ENCODE measurements at regions not wholly inside any gene's neighbourhood (a gene's known extent, or its start where the extent isn't known, plus 50 kb on each side); places are given as distances from the start of the nearest gene placed in this dataset.

GRCh38 chr2:5373200-5373599 is 319.0 kb upstream of the SOX11 start:
- Mint-ChIP-seq H3K27ac (no peak overlapping the region), H3K4me3 (no peak overlapping the region), H3K4me1 (no peaks in the 10 kb centered on the region), H3K9me3 (peaks cover 12% of the 10 kb centered on the region), H3K36me3 (no peaks in the 10 kb centered on the region)
- DNase-seq (ENCODE audit: low spot score in 2 of 2) (no peak), ATAC-seq (no peak)

GRCh38 chr2:5374762-5375161 is 317.4 kb upstream of the SOX11 start:
- DNase-seq (ENCODE audit: low spot score in 2 of 2) (no peak), ATAC-seq (no peak)
- no peaks in the 10 kb centered on the region for H3K36me3 Mint-ChIP-seq
- no peak overlapping the region for H3K27ac Mint-ChIP-seq
- no peaks in the 10 kb centered on the region for H3K4me1 Mint-ChIP-seq
- H3K9me3 Mint-ChIP-seq = peaks cover 10% of the 10 kb centered on the region
- H3K4me3 Mint-ChIP-seq = no peak overlapping the region

GRCh38 chr2:5377323-5377722 is 314.9 kb upstream of the SOX11 start:
- Mint-ChIP-seq H3K9me3 (peaks cover 10% of the 10 kb centered on the region), H3K27ac (no peak overlapping the region), H3K4me1 (no peaks in the 10 kb centered on the region), H3K36me3 (no peaks in the 10 kb centered on the region), H3K4me3 (no peak overlapping the region)
- DNase-seq (ENCODE audit: low spot score in 2 of 2) (no peak), ATAC-seq (no peak)

GRCh38 chr2:5379811-5380210 is 312.4 kb upstream of the SOX11 start:
- peaks cover 10% of the 10 kb centered on the region for H3K9me3 Mint-ChIP-seq
- no peak for ATAC-seq
- H3K36me3 Mint-ChIP-seq = no peaks in the 10 kb centered on the region
- no peaks in the 10 kb centered on the region for H3K4me1 Mint-ChIP-seq
- no peak overlapping the region for H3K4me3 Mint-ChIP-seq
- DNase-seq (ENCODE audit: low spot score in 2 of 2) = no peak
- H3K27ac Mint-ChIP-seq = no peak overlapping the region

GRCh38 chr2:5385596-5385995 is 306.6 kb upstream of the SOX11 start:
- no peak overlapping the region for H3K4me3 Mint-ChIP-seq
- DNase-seq (ENCODE audit: low spot score in 2 of 2) = no peak
- H3K4me1 Mint-ChIP-seq = no peaks in the 10 kb centered on the region
- ATAC-seq = no peak
- no peak overlapping the region for H3K27ac Mint-ChIP-seq
- no peaks in the 10 kb centered on the region for H3K36me3 Mint-ChIP-seq
- peaks cover 12% of the 10 kb centered on the region for H3K9me3 Mint-ChIP-seq

GRCh38 chr2:5387406-5387805 is 304.8 kb upstream of the SOX11 start:
- DNase-seq (ENCODE audit: low spot score in 2 of 2) = no peak
- no peak for ATAC-seq
- Mint-ChIP-seq H3K36me3 (no peaks in the 10 kb centered on the region), H3K4me3 (no peak overlapping the region), H3K9me3 (peaks cover 12% of the 10 kb centered on the region), H3K4me1 (no peaks in the 10 kb centered on the region), H3K27ac (no peak overlapping the region)

GRCh38 chr2:5389740-5390139 is 302.4 kb upstream of the SOX11 start:
- ATAC-seq (no peak), DNase-seq (ENCODE audit: low spot score in 2 of 2) (no peak)
- Mint-ChIP-seq H3K4me3 (no peak overlapping the region), H3K9me3 (peaks cover 7% of the 10 kb centered on the region), H3K4me1 (no peaks in the 10 kb centered on the region), H3K27ac (no peak overlapping the region), H3K36me3 (no peaks in the 10 kb centered on the region)

- DNase-seq (ENCODE audit: low spot score in 2 of 2) (no peak), ATAC-seq (no peak)
- Mint-ChIP-seq H3K4me1 (no peaks in the 10 kb centered on the region), H3K4me3 (no peak overlapping the region), H3K36me3 (no peaks in the 10 kb centered on the region), H3K9me3 (peaks cover 11% of the 10 kb centered on the region), H3K27ac (no peak overlapping the region)
Observed at GRCh38 chr2:5391362-5391761, 300.8 kb upstream of the SOX11 start.

GRCh38 chr2:5392658-5393057 is 299.5 kb upstream of the SOX11 start:
- no peak overlapping the region for H3K27ac Mint-ChIP-seq
- ATAC-seq = no peak
- H3K9me3 Mint-ChIP-seq = peaks cover 12% of the 10 kb centered on the region
- DNase-seq (ENCODE audit: low spot score in 2 of 2) = no peak
- H3K4me1 Mint-ChIP-seq = no peaks in the 10 kb centered on the region
- no peaks in the 10 kb centered on the region for H3K36me3 Mint-ChIP-seq
- H3K4me3 Mint-ChIP-seq = no peak overlapping the region

GRCh38 chr2:5393474-5393873 is 298.7 kb upstream of the SOX11 start:
- DNase-seq (ENCODE audit: low spot score in 2 of 2) (no peak), ATAC-seq (no peak)
- Mint-ChIP-seq H3K36me3 (no peaks in the 10 kb centered on the region), H3K27ac (no peak overlapping the region), H3K4me3 (no peak overlapping the region), H3K9me3 (peaks cover 11% of the 10 kb centered on the region), H3K4me1 (no peaks in the 10 kb centered on the region)

- Mint-ChIP-seq H3K9me3 (peaks cover 11% of the 10 kb centered on the region), H3K27ac (no peak overlapping the region), H3K4me3 (no peak overlapping the region), H3K4me1 (no peaks in the 10 kb centered on the region), H3K36me3 (no peaks in the 10 kb centered on the region)
- no peak for ATAC-seq
- DNase-seq (ENCODE audit: low spot score in 2 of 2) = no peak
Observed at GRCh38 chr2:5394223-5394622, 298.0 kb upstream of the SOX11 start.

GRCh38 chr2:5401115-5401657 is 291.0 kb upstream of the SOX11 start:
- DNase-seq (ENCODE audit: low spot score in 2 of 2) = no peak
- H3K4me3 Mint-ChIP-seq = no peak overlapping the region
- H3K9me3 Mint-ChIP-seq = peaks cover 11% of the 10 kb centered on the region
- no peaks in the 10 kb centered on the region for H3K4me1 Mint-ChIP-seq
- no peak overlapping the region for H3K27ac Mint-ChIP-seq
- ATAC-seq = no peak
- no peaks in the 10 kb centered on the region for H3K36me3 Mint-ChIP-seq

GRCh38 chr2:5403392-5403791 is 288.8 kb upstream of the SOX11 start:
- H3K4me1 Mint-ChIP-seq = no peaks in the 10 kb centered on the region
- ATAC-seq (no peak), DNase-seq (ENCODE audit: low spot score in 2 of 2) (no peak)
- no peaks in the 10 kb centered on the region for H3K36me3 Mint-ChIP-seq
- H3K9me3 Mint-ChIP-seq = peaks cover 4% of the 10 kb centered on the region
- no peak overlapping the region for H3K27ac Mint-ChIP-seq
- H3K4me3 Mint-ChIP-seq = no peak overlapping the region

- ATAC-seq = no peak
- no peaks in the 10 kb centered on the region for H3K4me1 Mint-ChIP-seq
- no peak overlapping the region for H3K4me3 Mint-ChIP-seq
- no peaks in the 10 kb centered on the region for H3K36me3 Mint-ChIP-seq
- no peak for DNase-seq (ENCODE audit: low spot score in 2 of 2)
- H3K9me3 Mint-ChIP-seq = peaks cover 4% of the 10 kb centered on the region
- H3K27ac Mint-ChIP-seq = no peak overlapping the region
Observed at GRCh38 chr2:5409898-5410381, 282.2 kb upstream of the SOX11 start.

GRCh38 chr2:5410991-5411700 is 281.0 kb upstream of the SOX11 start:
- Mint-ChIP-seq H3K9me3 (peaks cover 4% of the 10 kb centered on the region), H3K27ac (no peak overlapping the region), H3K4me1 (no peaks in the 10 kb centered on the region), H3K36me3 (no peaks in the 10 kb centered on the region), H3K4me3 (no peak overlapping the region)
- DNase-seq (ENCODE audit: low spot score in 2 of 2) (no peak), ATAC-seq (no peak)

- Mint-ChIP-seq H3K27ac (no peak overlapping the region), H3K36me3 (no peaks in the 10 kb centered on the region), H3K9me3 (peaks cover 4% of the 10 kb centered on the region), H3K4me3 (no peak overlapping the region), H3K4me1 (no peaks in the 10 kb centered on the region)
- DNase-seq (ENCODE audit: low spot score in 2 of 2) (no peak), ATAC-seq (no peak)
Observed at GRCh38 chr2:5412001-5412400, 280.2 kb upstream of the SOX11 start.
